NCI-H526 (cell line): ENCODE measurements at regions not wholly inside any gene's neighbourhood (a gene's known extent, or its start where the extent isn't known, plus 50 kb on each side); places are given as distances from the start of the nearest gene placed in this dataset.

Experiments
- DNase-seq, 2 experiments: peaks; one replicate each; lab custom pipeline; 2025; lab: John Stamatoyannopoulos, UW

DNA sequence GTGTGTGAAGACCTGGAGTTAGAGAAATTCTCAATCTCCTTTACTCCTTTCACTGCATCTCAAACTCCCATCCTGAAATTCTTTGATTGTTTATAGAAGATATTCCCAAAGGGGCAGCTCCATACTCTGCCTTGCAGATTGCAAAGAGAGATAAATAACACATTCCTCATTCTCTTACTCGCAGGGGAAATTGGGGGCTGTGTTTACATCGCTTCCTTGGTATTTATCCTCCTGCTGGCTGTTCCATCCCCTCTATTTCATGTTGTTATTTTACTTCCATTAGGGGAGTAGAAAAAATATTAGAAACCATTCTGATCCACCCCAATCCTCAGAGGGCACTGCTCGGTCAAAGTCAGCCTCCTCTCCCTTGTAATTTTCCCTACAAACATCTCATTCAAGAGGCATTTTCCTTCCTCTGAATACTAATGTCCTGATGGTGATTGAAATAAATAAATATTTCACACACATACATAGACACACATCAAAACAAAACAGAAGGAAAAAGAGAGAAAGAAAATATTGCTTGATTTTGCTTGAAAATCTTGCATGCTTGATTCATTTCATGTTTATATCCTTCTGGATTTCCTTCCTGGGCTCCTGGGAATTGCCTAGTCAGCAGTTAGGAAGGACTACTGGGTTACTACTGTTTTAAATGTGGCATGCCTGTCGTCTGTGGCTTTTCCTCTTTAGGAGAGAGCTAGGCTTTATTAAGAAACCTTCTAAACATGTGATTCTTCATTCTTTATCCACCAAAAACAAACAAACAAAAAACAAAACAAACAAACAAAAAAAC lies 420.1 kb upstream of the PAPPA start:
- DNase-seq: no peak

DNA sequence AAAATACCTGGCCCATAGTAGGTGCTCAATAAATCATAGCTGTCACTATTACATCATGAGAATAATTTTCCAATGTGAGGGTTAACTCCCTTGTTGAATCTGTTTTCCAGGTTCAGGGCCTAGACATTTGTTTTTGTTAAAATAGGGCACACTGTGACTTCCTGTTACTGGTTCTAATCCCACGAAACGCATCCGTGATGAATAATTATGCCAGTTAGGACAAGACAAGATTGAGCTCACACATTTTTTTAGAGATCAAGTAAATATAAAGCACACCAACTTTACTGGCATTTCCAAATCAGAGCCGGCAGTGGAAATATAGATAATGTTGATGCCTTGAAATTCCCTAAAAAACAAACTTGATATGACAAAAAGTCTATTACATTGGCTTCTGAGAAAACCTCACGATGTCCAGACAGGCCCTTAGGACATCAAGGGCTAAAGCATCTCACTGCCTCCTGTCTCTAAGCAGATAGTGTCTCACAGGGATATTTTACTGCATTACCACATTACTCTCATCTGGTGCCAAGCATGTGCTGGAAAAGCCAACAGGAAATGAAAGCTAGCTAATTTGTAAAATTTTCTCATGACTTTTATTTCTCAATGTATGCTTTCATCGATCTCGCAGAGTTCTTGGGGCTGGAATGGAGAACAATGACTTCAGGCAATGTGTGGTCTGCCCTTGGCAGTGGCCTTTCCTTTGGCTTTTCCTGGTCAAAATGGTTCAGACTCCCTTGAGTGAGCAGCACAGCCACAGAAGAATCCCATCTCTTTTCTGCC lies 414.3 kb upstream of the PAPPA start:
- no peak for DNase-seq

- no peak for DNase-seq
These were observed 412.6 kb upstream of the PAPPA start for GRCh38 chr9:115740986-115741385.

DNA sequence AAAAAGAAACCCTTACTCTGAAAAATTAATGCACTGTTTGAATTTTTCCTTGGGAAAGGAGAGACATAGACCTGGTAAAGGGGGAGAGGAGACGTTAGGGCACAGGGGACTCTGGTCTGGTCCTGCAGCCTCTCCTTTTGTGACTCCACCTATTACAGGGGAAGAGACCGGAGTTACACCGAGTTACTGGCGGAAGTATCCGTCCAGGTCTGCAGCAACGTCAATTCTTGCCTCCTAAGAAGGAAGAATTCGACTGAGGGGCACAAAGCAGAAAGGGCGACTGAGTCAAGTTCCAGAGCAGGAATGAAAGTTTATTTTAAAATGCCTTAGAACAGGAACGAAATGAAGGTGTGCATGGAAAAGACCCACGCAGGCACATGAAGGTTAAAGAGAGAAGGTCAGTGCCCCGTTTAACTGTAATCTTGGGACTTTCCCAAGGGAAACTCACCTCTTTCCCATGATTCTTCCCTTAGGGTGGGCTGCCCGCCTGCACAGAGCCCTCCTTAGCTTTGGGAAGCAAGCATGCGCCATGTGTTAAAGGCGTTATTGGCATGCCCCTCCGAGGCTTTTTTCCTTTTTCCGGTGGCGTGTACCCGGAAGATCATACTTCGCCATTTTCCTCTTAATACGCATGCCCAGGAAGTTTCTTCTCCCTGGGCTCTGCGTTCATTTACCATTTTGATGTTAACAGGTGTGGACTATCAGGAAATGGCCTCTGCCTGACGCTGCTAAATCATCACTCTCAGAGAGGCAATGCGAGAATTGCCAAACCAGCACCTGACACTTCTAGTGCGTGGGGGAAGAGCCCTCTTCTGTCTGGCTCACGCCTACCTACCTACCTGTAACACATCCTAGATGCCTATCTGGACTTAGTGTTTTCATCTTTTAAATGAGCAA lies 409.6 kb upstream of the PAPPA start:
- no peak for DNase-seq

DNA sequence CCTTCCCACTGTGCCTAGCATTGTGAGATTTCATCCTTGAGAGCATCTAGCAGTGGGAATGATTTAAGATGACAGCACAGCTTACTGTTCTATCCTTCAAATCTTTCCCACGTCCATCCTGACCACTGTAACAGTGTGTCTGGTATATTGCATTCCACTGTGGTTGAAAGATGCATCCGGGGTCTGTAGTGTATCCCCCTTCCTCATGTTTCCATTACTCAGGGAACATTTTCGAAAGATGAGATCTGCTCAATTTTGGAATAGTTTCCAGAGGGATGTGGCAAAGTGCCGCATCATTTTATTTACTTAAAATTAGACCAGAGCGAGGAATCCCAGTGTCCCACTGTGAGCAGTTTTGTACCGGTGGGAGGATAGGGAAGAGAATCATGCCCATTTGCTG lies 407.1 kb upstream of the PAPPA start:
- no peak for DNase-seq

GRCh38 chr9:115747731-115748130 lies 405.9 kb upstream of the PAPPA start:
- DNase-seq: no peak

- no peak for DNase-seq
These were observed 396.9 kb upstream of the PAPPA start for GRCh38 chr9:115756736-115757135.

- DNase-seq: no peak
These were observed 396.1 kb upstream of the PAPPA start for GRCh38 chr9:115757461-115757860.

DNA sequence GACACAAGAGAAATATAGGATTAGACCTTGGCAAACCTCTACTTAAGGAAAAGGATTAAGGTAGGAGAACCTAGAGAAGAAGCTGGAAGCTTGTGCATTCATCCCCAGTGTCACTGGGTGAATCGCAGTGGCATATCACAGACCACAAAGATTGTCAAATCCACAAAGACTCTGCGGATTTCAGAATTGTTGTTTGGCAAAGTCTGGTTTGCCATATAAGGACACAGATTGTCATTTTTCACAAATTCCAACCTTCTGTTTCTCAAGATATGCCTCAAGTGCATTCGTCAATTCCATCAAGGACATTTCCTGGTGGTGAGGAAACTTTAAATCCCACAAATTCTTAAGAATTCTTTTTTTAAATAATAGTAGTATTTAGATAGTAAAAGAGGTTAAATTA lies 395.1 kb upstream of the PAPPA start:
- DNase-seq: no peak

GRCh38 chr9:115759426-115759825 lies 394.2 kb upstream of the PAPPA start:
- no peak for DNase-seq

DNA sequence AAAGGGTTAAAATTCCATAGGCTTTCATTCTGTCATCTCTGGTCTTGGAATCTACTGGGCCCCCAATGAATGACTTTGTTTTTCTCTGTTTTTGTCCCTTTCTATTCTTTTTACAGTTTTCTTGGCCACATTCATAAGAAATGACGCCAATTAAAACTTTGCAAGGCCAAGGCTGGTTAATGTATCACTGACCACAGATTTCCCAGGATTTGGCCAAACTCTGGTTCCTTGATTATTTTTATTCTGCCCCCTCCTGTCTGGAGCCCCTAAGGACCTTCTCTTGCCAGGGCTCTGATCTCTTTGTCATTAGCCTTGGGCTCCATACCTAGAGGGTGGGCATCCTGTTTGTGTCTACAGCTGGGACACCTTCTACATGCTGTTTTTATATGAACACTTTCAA lies 388.9 kb upstream of the PAPPA start:
- DNase-seq: no peak

- no peak for DNase-seq
These were observed 388.5 kb upstream of the PAPPA start for GRCh38 chr9:115765060-115765459.

- no peak for DNase-seq
These were observed 387.1 kb upstream of the PAPPA start for GRCh38 chr9:115766370-115766955.

DNA sequence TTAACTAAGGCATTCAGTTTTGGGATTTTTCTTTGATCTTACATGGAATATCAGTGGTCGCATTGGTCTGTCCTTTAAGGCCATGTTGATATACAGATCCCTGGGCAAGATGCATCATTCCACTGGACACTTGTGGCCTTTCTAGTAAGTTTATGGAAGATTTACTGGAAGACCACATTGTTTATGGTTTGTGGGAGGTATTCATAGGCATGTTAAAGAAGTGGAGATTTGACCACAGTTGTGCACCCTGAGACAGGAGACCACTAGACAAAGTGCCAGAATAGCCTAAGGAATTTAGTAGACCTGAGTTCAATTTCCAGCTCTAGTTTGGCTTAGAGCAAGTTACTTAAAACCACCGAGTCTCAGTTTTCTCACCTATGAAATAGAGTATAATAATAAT lies 383.1 kb upstream of the PAPPA start:
- DNase-seq: no peak

GRCh38 chr9:115775659-115776058 lies 377.9 kb upstream of the PAPPA start:
- DNase-seq: no peak

- DNase-seq: no peak
These were observed 376.0 kb upstream of the PAPPA start for GRCh38 chr9:115777610-115778009.

DNA sequence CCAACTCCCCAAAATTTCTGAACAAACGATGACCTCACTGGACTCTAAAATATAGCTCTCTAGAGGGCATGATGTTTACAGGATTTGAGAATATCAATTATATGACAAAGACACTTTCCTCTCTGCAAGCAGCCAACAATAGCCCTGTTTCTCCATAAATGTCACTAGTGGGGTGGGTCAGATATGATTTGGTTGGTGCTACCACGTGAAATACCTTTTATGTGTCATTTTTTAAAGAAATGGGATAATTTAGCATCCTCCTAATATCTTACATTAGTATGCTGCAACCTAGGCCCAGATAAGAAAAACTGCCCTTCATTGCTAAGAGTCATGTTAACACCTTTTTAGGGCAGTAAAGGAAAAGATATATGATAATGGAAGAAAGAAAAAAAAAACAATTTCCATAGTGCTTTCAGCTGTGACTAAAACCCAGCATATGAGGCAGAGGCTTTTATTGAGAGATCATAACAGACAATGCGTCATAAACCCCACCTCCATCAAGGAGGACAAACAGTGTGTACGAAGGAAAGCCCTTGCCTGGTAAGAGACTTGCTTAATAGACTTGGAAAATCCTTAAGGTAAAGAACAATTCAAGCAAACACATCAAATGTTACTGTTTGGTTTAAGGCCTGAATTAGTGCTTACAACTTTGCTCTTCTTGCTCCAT lies 372.4 kb upstream of the PAPPA start:
- DNase-seq: no peak

- peak in 1 of 2 experiments; percentile 3 for DNase-seq
These were observed 367.3 kb upstream of the PAPPA start for GRCh38 chr9:115786321-115786720.

DNA sequence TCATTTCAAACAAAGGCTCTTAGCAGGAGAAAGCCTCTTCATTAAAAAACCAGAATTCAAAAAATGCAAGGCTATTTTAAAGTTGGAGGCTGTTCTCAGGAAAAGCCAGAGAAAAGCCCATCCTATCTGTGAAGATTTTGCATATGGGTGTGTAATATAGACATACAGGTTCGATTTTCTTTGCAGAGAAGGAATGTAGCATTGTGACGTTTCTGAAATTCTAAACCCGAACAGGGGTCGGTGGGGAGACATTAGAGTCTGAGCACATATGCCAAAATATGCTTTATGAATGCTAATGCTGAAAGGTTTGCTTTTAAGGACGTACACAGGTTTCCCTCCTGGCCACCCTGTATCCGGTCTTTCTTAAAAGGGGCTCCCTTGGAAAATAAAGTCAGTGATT lies 363.1 kb upstream of the PAPPA start:
- DNase-seq: peak in 1 of 2 experiments; percentile 1

- DNase-seq: peak; percentile 24 to 31
These were observed 358.6 kb upstream of the PAPPA start for GRCh38 chr9:115794921-115795475.

- DNase-seq: no peak
These were observed 353.9 kb upstream of the PAPPA start for GRCh38 chr9:115799734-115800133.
